Loucy (cell line): ENCODE measurements at regions not wholly inside any gene's neighbourhood (a gene's known extent, or its start where the extent isn't known, plus 50 kb on each side); places are given as distances from the start of the nearest gene placed in this dataset.

Experiments used
- EZH2phosphoT487 ChIP-seq: fragments of 200-600 bp; IDR thresholded peaks from 2 replicates; pipeline ENCODE4 v1.6.1; 2018; ENCODE audit warnings: antibody characterized with exemption, mild to moderate bottlenecking, moderate library complexity, borderline replicate concordance
- TF ChIP-seq, protein P1 (sequence below): fragments of 200-600 bp; sonication (generic); conservative IDR thresholded peaks from 2 replicates; pipeline ENCODE4 v1.5.1; 2014; ENCODE audit warnings: mild to moderate bottlenecking, antibody characterized with exemption, low read length

DNA sequence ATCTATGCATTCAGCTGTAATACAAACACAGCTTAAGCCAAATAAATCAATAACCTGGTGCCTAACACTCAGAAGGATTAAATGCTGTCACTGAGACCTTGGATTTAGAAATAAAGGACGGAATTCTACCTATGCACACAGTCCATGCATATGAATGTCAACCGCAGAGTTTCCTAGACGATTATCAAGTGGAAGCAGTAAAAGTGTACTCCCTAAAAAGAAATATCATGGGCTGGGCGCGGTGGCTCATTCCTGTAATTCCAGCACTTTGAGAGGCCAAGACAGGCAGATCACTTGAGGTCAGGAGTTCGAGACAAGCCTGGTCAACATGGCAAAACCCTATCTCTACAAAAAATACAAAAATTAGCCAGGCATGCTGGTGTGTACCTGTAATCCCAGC is 188.2 kb upstream of the DYRK2 start:
- TF ChIP-seq, protein P1, sequence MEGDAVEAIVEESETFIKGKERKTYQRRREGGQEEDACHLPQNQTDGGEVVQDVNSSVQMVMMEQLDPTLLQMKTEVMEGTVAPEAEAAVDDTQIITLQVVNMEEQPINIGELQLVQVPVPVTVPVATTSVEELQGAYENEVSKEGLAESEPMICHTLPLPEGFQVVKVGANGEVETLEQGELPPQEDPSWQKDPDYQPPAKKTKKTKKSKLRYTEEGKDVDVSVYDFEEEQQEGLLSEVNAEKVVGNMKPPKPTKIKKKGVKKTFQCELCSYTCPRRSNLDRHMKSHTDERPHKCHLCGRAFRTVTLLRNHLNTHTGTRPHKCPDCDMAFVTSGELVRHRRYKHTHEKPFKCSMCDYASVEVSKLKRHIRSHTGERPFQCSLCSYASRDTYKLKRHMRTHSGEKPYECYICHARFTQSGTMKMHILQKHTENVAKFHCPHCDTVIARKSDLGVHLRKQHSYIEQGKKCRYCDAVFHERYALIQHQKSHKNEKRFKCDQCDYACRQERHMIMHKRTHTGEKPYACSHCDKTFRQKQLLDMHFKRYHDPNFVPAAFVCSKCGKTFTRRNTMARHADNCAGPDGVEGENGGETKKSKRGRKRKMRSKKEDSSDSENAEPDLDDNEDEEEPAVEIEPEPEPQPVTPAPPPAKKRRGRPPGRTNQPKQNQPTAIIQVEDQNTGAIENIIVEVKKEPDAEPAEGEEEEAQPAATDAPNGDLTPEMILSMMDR: no peak
- no peak for TF ChIP-seq EZH2phosphoT487
